Tibial nerve (tissue), 4 donors: ENCODE measurements at regions not wholly inside any gene's neighbourhood (a gene's known extent, or its start where the extent isn't known, plus 50 kb on each side); places are given as distances from the start of the nearest gene placed in this dataset.

Experiments used
- DNase-seq, 2 donors: peaks; one replicate each; pipeline ENCODE4 v3.0.0-alpha.2; 2019; ENCODE audit warnings: low spot score in 2 of 2
- H3K27ac ChIP-seq, 4 donors: fragments of 200-600 bp; sonication (generic) in 3 of 4; one replicate each; pipeline ENCODE4 v1.5.1; 2017 to 2019; ENCODE audit warnings: mild to moderate bottlenecking in 1 of 4
- H3K27me3 ChIP-seq, 2 donors: fragments of 200-600 bp; sonication (generic) in 1 of 2; one replicate each; pipeline versions ENCODE4 v1.5.1 to v1.6.0; 2017 to 2019
- H3K36me3 ChIP-seq, 3 donors: fragments of 200-600 bp; sonication (generic); one replicate each; pipeline ENCODE4 v1.5.1; 2018 to 2019
- H3K4me1 ChIP-seq, 4 donors: fragments of 200-600 bp; sonication (generic) in 3 of 4; one replicate each; pipeline ENCODE4 v1.5.1; 2017 to 2019
- H3K4me3 ChIP-seq, 4 donors: fragments of 200-600 bp; sonication (generic) in 3 of 4; one replicate each; pipeline ENCODE4 v1.5.1; 2017 to 2019; ENCODE audit warnings: mild to moderate bottlenecking in 1 of 4, moderate library complexity in 1 of 4
- H3K9me3 ChIP-seq, 4 donors: fragments of 200-600 bp; sonication (generic) in 3 of 4; one replicate each; pipeline ENCODE4 v1.5.1; 2017 to 2019
- CTCF ChIP-seq, 5 experiments: fragments of 200-600 bp in 3 of 5; fragments of 450-650 bp in 2 of 5; sonication (generic) in 3 of 5; IDR thresholded peaks; one replicate each; pipeline ENCODE4 v1.5.1; 2016 to 2019; ENCODE audit warnings: antibody characterized with exemption in 5 of 5, mild to moderate bottlenecking in 3 of 5, moderate library complexity in 2 of 5
- EP300 ChIP-seq, 2 donors: sonication (generic); formaldehyde crosslinking; IDR thresholded peaks; one replicate each; pipeline ENCODE4 v1.6.1; 2017; ENCODE audit warnings: antibody characterized with exemption in 2 of 2, mild to moderate bottlenecking in 1 of 2
- POLR2A ChIP-seq, 2 donors: fragments of 450-650 bp; IDR thresholded peaks; one replicate each; pipeline ENCODE4 v1.6.1; 2017; ENCODE audit warnings: antibody characterized with exemption in 2 of 2, mild to moderate bottlenecking in 2 of 2, moderate library complexity in 2 of 2
- WGBS, 2 donors: methylation state at CpG; one replicate each; pipeline ENCODE4 v1.1.5; 2018; 5-methylcytosine and 5-hydroxymethylcytosine counted together

GRCh38 chr11:112440518-112440917 is 179.9 kb upstream of the PLET1 start:
- no peak for DNase-seq
- H3K27me3 ChIP-seq: no peaks in the 10 kb centered on the region
- H3K27ac ChIP-seq: no peak overlapping the region
- H3K9me3 ChIP-seq: peaks cover 0 to 49% (median 7%) of the 10 kb centered on the region in 4 donors
- WGBS, 2 donors: 63% methylated on average over 1 of the region's 1 CpG; no CpG with 5 or more reads in 1 of the 2 donors
- H3K36me3 ChIP-seq: no peaks in the 10 kb centered on the region
- TF ChIP-seq CTCF (IDR thresholded peaks at IDR 0.05) (no peak), POLR2A (IDR thresholded peaks at IDR 0.05) (no peak), EP300 (IDR thresholded peaks at IDR 0.05) (no peak)
- H3K4me3 ChIP-seq: no peak overlapping the region
- no peaks in the 10 kb centered on the region for H3K4me1 ChIP-seq

GRCh38 chr11:112448168-112448567 is 187.5 kb upstream of the PLET1 start:
- Histone ChIP-seq H3K4me1 (no peaks in the 10 kb centered on the region), H3K9me3 (peaks cover 0 to 19% (median 0%) of the 10 kb centered on the region in 4 donors), H3K27me3 (no peaks in the 10 kb centered on the region), H3K36me3 (no peaks in the 10 kb centered on the region), H3K4me3 (no peak overlapping the region), H3K27ac (no peak overlapping the region)
- WGBS, 2 donors: 71 to 79% methylated on average over 4 of the region's 4 CpGs
- no peak for TF ChIP-seq CTCF (IDR thresholded peaks at IDR 0.05)
- no peak for TF ChIP-seq POLR2A (IDR thresholded peaks at IDR 0.05)
- TF ChIP-seq EP300 (IDR thresholded peaks at IDR 0.05): no peak
- DNase-seq: no peak

- 82 to 83% methylated on average over 1 of the region's 1 CpG for WGBS, 2 donors
- no peak for DNase-seq
- TF ChIP-seq POLR2A (IDR thresholded peaks at IDR 0.05) (no peak), CTCF (IDR thresholded peaks at IDR 0.05) (no peak), EP300 (IDR thresholded peaks at IDR 0.05) (no peak)
- no peak overlapping the region for H3K27ac ChIP-seq
- H3K36me3 ChIP-seq: no peaks in the 10 kb centered on the region
- H3K27me3 ChIP-seq: no peaks in the 10 kb centered on the region
- H3K4me1 ChIP-seq: no peaks in the 10 kb centered on the region
- H3K9me3 ChIP-seq: peaks cover 0 to 19% (median 0%) of the 10 kb centered on the region in 4 donors
- H3K4me3 ChIP-seq: no peak overlapping the region
Measured at GRCh38 chr11:112448806-112449205, 188.1 kb upstream of the PLET1 start.

- 95 to 96% methylated on average over 4 of the region's 4 CpGs for WGBS, 2 donors
- TF ChIP-seq EP300 (IDR thresholded peaks at IDR 0.05) (no peak), POLR2A (IDR thresholded peaks at IDR 0.05) (no peak), CTCF (IDR thresholded peaks at IDR 0.05) (no peak)
Measured at GRCh38 chr11:112451250-112451649, 190.6 kb upstream of the PLET1 start.

GRCh38 chr11:112453601-112454577 is 193.2 kb upstream of the PLET1 start:
- Histone ChIP-seq H3K9me3 (peaks cover 0 to 8% (median 0%) of the 10 kb centered on the region in 4 donors), H3K27me3 (no peaks in the 10 kb centered on the region), H3K4me1 (no peaks in the 10 kb centered on the region), H3K4me3 (no peak overlapping the region), H3K27ac (no peak overlapping the region), H3K36me3 (no peaks in the 10 kb centered on the region)
- 88 to 90% methylated on average over 4 of the region's 4 CpGs for WGBS, 2 donors
- TF ChIP-seq EP300 (IDR thresholded peaks at IDR 0.05): no peak
- TF ChIP-seq CTCF (IDR thresholded peaks at IDR 0.05): no peak
- TF ChIP-seq POLR2A (IDR thresholded peaks at IDR 0.05): no peak
- no peak for DNase-seq

More at GRCh38 chr11:112451250-112451649, 190.6 kb upstream of the PLET1 start:
- no peaks in the 10 kb centered on the region for H3K4me1 ChIP-seq
- no peaks in the 10 kb centered on the region for H3K36me3 ChIP-seq
- H3K27me3 ChIP-seq: no peaks in the 10 kb centered on the region
- no peaks in the 10 kb centered on the region for H3K9me3 ChIP-seq
- no peak overlapping the region for H3K4me3 ChIP-seq
- DNase-seq: no peak
- H3K27ac ChIP-seq: no peak overlapping the region
